ENCODE measurements at regions not wholly inside any gene's neighbourhood (a gene's known extent, or its start where the extent isn't known, plus 50 kb on each side); places are given as distances from the start of the nearest gene placed in this dataset.

- TF ChIP-seq CTCF (IDR thresholded peaks at IDR 0.05; ENCODE audit: low read depth, low read length, poor library complexity, severe bottlenecking) = no peak
- TF ChIP-seq EZH2phosphoT487 (IDR thresholded peaks at IDR 0.05; ENCODE audit: borderline replicate concordance, low read length) = no peak
These were observed 679.5 kb downstream of the MAFB start for GRCh38 chr20:40009542-40009941.

All from DOHH2 (cell line).